H1 (cell line): ENCODE measurements at regions not wholly inside any gene's neighbourhood (a gene's known extent, or its start where the extent isn't known, plus 50 kb on each side); places are given as distances from the start of the nearest gene placed in this dataset.

Source experiments
- TF ChIP-seq, protein P1 (sequence below): fragments of 300-600 bp; sonication (generic); IDR thresholded peaks from 2 replicates; pipeline ENCODE4 v1.7.1; 2012; ENCODE audit warnings: low read length, moderate library complexity, mild to moderate bottlenecking, inconsistent platforms; ENCODE audit not compliant: insufficient replicate concordance

DNA sequence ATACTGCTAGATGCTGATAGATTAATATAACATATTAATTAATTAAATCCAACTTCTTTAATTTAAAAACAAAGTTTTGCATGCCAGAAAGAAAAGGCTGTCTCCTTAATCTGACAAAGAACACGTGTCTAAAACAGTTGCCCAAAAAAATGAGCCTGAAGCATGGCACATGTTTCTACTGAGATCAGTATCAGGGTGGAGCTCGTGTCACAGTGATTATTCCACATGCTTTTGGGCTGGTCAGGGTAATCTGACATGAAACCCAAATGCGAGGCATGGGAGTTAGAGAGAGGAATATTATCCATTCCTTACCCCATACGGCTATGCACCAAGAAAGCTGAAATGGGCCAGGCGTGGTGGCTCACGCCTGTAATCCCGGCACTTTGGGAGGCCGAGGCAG, 79.4 kb upstream of the ADRA2C start (continued):
- TF ChIP-seq, protein P1, sequence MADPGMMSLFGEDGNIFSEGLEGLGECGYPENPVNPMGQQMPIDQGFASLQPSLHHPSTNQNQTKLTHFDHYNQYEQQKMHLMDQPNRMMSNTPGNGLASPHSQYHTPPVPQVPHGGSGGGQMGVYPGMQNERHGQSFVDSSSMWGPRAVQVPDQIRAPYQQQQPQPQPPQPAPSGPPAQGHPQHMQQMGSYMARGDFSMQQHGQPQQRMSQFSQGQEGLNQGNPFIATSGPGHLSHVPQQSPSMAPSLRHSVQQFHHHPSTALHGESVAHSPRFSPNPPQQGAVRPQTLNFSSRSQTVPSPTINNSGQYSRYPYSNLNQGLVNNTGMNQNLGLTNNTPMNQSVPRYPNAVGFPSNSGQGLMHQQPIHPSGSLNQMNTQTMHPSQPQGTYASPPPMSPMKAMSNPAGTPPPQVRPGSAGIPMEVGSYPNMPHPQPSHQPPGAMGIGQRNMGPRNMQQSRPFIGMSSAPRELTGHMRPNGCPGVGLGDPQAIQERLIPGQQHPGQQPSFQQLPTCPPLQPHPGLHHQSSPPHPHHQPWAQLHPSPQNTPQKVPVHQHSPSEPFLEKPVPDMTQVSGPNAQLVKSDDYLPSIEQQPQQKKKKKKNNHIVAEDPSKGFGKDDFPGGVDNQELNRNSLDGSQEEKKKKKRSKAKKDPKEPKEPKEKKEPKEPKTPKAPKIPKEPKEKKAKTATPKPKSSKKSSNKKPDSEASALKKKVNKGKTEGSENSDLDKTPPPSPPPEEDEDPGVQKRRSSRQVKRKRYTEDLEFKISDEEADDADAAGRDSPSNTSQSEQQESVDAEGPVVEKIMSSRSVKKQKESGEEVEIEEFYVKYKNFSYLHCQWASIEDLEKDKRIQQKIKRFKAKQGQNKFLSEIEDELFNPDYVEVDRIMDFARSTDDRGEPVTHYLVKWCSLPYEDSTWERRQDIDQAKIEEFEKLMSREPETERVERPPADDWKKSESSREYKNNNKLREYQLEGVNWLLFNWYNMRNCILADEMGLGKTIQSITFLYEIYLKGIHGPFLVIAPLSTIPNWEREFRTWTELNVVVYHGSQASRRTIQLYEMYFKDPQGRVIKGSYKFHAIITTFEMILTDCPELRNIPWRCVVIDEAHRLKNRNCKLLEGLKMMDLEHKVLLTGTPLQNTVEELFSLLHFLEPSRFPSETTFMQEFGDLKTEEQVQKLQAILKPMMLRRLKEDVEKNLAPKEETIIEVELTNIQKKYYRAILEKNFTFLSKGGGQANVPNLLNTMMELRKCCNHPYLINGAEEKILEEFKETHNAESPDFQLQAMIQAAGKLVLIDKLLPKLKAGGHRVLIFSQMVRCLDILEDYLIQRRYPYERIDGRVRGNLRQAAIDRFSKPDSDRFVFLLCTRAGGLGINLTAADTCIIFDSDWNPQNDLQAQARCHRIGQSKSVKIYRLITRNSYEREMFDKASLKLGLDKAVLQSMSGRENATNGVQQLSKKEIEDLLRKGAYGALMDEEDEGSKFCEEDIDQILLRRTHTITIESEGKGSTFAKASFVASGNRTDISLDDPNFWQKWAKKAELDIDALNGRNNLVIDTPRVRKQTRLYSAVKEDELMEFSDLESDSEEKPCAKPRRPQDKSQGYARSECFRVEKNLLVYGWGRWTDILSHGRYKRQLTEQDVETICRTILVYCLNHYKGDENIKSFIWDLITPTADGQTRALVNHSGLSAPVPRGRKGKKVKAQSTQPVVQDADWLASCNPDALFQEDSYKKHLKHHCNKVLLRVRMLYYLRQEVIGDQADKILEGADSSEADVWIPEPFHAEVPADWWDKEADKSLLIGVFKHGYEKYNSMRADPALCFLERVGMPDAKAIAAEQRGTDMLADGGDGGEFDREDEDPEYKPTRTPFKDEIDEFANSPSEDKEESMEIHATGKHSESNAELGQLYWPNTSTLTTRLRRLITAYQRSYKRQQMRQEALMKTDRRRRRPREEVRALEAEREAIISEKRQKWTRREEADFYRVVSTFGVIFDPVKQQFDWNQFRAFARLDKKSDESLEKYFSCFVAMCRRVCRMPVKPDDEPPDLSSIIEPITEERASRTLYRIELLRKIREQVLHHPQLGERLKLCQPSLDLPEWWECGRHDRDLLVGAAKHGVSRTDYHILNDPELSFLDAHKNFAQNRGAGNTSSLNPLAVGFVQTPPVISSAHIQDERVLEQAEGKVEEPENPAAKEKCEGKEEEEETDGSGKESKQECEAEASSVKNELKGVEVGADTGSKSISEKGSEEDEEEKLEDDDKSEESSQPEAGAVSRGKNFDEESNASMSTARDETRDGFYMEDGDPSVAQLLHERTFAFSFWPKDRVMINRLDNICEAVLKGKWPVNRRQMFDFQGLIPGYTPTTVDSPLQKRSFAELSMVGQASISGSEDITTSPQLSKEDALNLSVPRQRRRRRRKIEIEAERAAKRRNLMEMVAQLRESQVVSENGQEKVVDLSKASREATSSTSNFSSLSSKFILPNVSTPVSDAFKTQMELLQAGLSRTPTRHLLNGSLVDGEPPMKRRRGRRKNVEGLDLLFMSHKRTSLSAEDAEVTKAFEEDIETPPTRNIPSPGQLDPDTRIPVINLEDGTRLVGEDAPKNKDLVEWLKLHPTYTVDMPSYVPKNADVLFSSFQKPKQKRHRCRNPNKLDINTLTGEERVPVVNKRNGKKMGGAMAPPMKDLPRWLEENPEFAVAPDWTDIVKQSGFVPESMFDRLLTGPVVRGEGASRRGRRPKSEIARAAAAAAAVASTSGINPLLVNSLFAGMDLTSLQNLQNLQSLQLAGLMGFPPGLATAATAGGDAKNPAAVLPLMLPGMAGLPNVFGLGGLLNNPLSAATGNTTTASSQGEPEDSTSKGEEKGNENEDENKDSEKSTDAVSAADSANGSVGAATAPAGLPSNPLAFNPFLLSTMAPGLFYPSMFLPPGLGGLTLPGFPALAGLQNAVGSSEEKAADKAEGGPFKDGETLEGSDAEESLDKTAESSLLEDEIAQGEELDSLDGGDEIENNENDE, result no peak
